Endothelial cell of umbilical vein (primary cell): ENCODE measurements at regions not wholly inside any gene's neighbourhood (a gene's known extent, or its start where the extent isn't known, plus 50 kb on each side); places are given as distances from the start of the nearest gene placed in this dataset.
"Not testable (repeated sequence)": the region's sequence is repeated elsewhere in the genome, so short reads cannot be mapped to it uniquely, and the experiment has no call there.

Experiments used
- CTCF ChIP-seq, 2 donors: IDR thresholded peaks; 1 replicate in 1 of 2; 2 replicates in 1 of 2; pipeline ENCODE4 v1.5.1; 2011; ENCODE audit warnings: low read length in 2 of 2, mild to moderate bottlenecking in 2 of 2, moderate library complexity in 2 of 2, control low read depth in 1 of 2, inconsistent platforms in 1 of 2, low read depth in 1 of 2; ENCODE audit not compliant: insufficient read depth in 1 of 2; ENCODE audit errors: extremely low read depth in 1 of 2
- JUN ChIP-seq: IDR thresholded peaks from 2 replicates; pipeline ENCODE4 v1.6.1; 2011; ENCODE audit warnings: borderline replicate concordance, low read depth; ENCODE audit not compliant: insufficient read length, insufficient read depth
- MAX ChIP-seq: IDR thresholded peaks from 2 replicates; pipeline ENCODE4 v1.6.1; 2011; ENCODE audit not compliant: insufficient read depth, insufficient read length
- MYC ChIP-seq: IDR thresholded peaks from one replicate; pipeline ENCODE4 v1.6.1; 2011; ENCODE audit warnings: mild to moderate bottlenecking, low read depth, low read length
- POLR2A ChIP-seq: IDR thresholded peaks from 2 replicates; pipeline ENCODE4 v1.6.1; 2012; ENCODE audit warnings: low read depth, mild to moderate bottlenecking, control low read depth, low read length
- POLR2AphosphoS5 ChIP-seq: IDR thresholded peaks from 2 replicates; pipeline ENCODE4 v1.6.1; 2012; ENCODE audit warnings: low read depth, mild to moderate bottlenecking, control low read depth, low read length, moderate library complexity; ENCODE audit not compliant: insufficient read depth

- TF ChIP-seq CTCF (IDR thresholded peaks at IDR 0.05; ENCODE audit: extremely low read depth in 1 of 2, insufficient read depth in 1 of 2, low read depth in 1 of 2, low read length in 2 of 2); POLR2A; MAX; JUN; POLR2AphosphoS5; MYC: not testable (repeated sequence)
These were observed 97.5 kb upstream of the C14orf180 start for GRCh38 chr14:104482017-104482416.
